ENCODE measurements at regions not wholly inside any gene's neighbourhood (a gene's known extent, or its start where the extent isn't known, plus 50 kb on each side); places are given as distances from the start of the nearest gene placed in this dataset.

GRCh38 chr5:56598941-56599340 lies 216.4 kb upstream of the MAP3K1 start:
- no peak overlapping the region for H3K27ac ChIP-seq (ENCODE audit: low read depth in 1 of 2, low read length in 2 of 2)
- CTCF ChIA-PET: no interaction called here
- H3K9me3 Mint-ChIP-seq: peaks cover 2% of the 10 kb centered on the region
- intact Hi-C loops (cut with DNase I, micrococcal nuclease): no loop called here
- no peak overlapping the region for H3K27ac Mint-ChIP-seq
- peaks cover 65% of the 10 kb centered on the region for H3K4me1 Mint-ChIP-seq (ENCODE audit: low read depth)
- H3K4me3 Mint-ChIP-seq: no peak overlapping the region
- DNase-seq (no peak), ATAC-seq (ENCODE audit: poor library complexity) (no peak)
- POLR2A ChIA-PET: interaction anchor here (0.6 to 2.1 kb wide), 4 partner anchors 10 to 231 kb away, joined by 3 to 7 read pairs (median 3); no protein-coding TSS in a partner anchor
- no peaks in the 10 kb centered on the region for H3K36me3 Mint-ChIP-seq (ENCODE audit: low read depth)
- TF ChIP-seq, protein P1, sequence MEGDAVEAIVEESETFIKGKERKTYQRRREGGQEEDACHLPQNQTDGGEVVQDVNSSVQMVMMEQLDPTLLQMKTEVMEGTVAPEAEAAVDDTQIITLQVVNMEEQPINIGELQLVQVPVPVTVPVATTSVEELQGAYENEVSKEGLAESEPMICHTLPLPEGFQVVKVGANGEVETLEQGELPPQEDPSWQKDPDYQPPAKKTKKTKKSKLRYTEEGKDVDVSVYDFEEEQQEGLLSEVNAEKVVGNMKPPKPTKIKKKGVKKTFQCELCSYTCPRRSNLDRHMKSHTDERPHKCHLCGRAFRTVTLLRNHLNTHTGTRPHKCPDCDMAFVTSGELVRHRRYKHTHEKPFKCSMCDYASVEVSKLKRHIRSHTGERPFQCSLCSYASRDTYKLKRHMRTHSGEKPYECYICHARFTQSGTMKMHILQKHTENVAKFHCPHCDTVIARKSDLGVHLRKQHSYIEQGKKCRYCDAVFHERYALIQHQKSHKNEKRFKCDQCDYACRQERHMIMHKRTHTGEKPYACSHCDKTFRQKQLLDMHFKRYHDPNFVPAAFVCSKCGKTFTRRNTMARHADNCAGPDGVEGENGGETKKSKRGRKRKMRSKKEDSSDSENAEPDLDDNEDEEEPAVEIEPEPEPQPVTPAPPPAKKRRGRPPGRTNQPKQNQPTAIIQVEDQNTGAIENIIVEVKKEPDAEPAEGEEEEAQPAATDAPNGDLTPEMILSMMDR (IDR thresholded peaks at IDR 0.05): no peak
- peaks cover 14% of the 10 kb centered on the region for H3K4me1 ChIP-seq (ENCODE audit: insufficient read depth, low read length)
- H3K27me3 Mint-ChIP-seq: no peaks in the 10 kb centered on the region
- no peak overlapping the region for H3K4me3 ChIP-seq (ENCODE audit: low read length)
- no peaks in the 10 kb centered on the region for H3K36me3 ChIP-seq (ENCODE audit: insufficient read depth, low read length)
- H3K27me3 ChIP-seq (ENCODE audit: control insufficient read depth in 1 of 2, insufficient read depth in 2 of 2, low read length in 2 of 2): no peaks in the 10 kb centered on the region
- no peaks in the 10 kb centered on the region for H3K9me3 ChIP-seq (ENCODE audit: control insufficient read depth in 1 of 2, insufficient read depth in 1 of 2, low read length in 2 of 2)

GRCh38 chr5:56596155-56596554 lies 219.2 kb upstream of the MAP3K1 start:
- Mint-ChIP-seq H3K9me3 (peaks cover 2% of the 10 kb centered on the region), H3K4me3 (no peak overlapping the region), H3K36me3 (ENCODE audit: low read depth) (no peaks in the 10 kb centered on the region), H3K4me1 (ENCODE audit: low read depth) (peaks cover 49% of the 10 kb centered on the region), H3K27me3 (no peaks in the 10 kb centered on the region), H3K27ac (no peak overlapping the region)
- TF ChIP-seq, protein P1 (IDR thresholded peaks at IDR 0.05): no peak
- H3K36me3 ChIP-seq (ENCODE audit: insufficient read depth, low read length): no peaks in the 10 kb centered on the region
- H3K27ac ChIP-seq (ENCODE audit: low read depth in 1 of 2, low read length in 2 of 2): no peak overlapping the region
- ATAC-seq (ENCODE audit: poor library complexity) (no peak), DNase-seq (no peak)
- H3K27me3 ChIP-seq (ENCODE audit: control insufficient read depth in 1 of 2, insufficient read depth in 2 of 2, low read length in 2 of 2): no peaks in the 10 kb centered on the region
- H3K9me3 ChIP-seq (ENCODE audit: control insufficient read depth in 1 of 2, insufficient read depth in 1 of 2, low read length in 2 of 2): no peaks in the 10 kb centered on the region
- no peaks in the 10 kb centered on the region for H3K4me1 ChIP-seq (ENCODE audit: insufficient read depth, low read length)
- ChIA-PET CTCF (interaction anchor here (1.3 kb wide), 1 partner anchor 10 kb away, joined by 3 read pairs; no protein-coding TSS in a partner anchor), POLR2A (interaction anchor here (0.8 to 1.5 kb wide), 4 partner anchors 9 to 1288 kb away, joined by 3 to 6 read pairs (median 3); partner anchors contain the start of genes DHX29 and MTREX)
- intact Hi-C loops (cut with DNase I, micrococcal nuclease): no loop called here
- no peak overlapping the region for H3K4me3 ChIP-seq (ENCODE audit: low read length)

DNA sequence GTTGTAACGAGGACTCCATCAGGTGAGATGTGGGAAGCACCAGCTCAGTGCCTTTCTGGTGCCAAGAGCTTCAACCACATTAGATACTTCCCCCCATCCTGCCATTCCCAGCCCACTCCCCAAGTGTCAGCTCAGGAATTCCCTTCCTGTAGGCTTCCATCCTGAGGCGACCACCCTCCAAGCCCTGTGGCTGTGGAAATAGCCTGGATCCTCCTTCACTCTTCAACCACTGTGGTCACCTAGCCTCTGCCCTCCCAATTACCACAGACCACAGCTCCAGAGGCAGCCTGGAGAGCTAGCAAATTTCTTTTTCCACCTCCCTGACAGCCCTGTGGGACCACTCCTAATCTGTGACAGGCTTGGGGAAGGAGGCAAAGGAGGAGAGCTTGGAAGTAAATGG lies 219.8 kb upstream of the MAP3K1 start:
- intact Hi-C loops (cut with DNase I, micrococcal nuclease): no loop called here
- no peaks in the 10 kb centered on the region for H3K36me3 ChIP-seq (ENCODE audit: insufficient read depth, low read length)
- H3K27ac ChIP-seq (ENCODE audit: low read depth in 1 of 2, low read length in 2 of 2): no peak overlapping the region
- H3K9me3 Mint-ChIP-seq: peaks cover 2% of the 10 kb centered on the region
- H3K4me1 Mint-ChIP-seq (ENCODE audit: low read depth): peaks cover 43% of the 10 kb centered on the region
- no peak overlapping the region for H3K27ac Mint-ChIP-seq
- TF ChIP-seq, protein P1 (IDR thresholded peaks at IDR 0.05): no peak
- DNase-seq (no peak), ATAC-seq (ENCODE audit: poor library complexity) (no peak)
- H3K27me3 Mint-ChIP-seq: no peaks in the 10 kb centered on the region
- POLR2A ChIA-PET: interaction anchor here (0.8 to 1.5 kb wide), 4 partner anchors 10 to 1288 kb away, joined by 3 to 6 read pairs (median 3); partner anchors contain the start of genes DHX29 and MTREX
- no peaks in the 10 kb centered on the region for H3K27me3 ChIP-seq (ENCODE audit: control insufficient read depth in 1 of 2, insufficient read depth in 2 of 2, low read length in 2 of 2)
- H3K4me3 ChIP-seq (ENCODE audit: low read length): no peak overlapping the region
- H3K4me3 Mint-ChIP-seq: no peak overlapping the region
- H3K9me3 ChIP-seq (ENCODE audit: control insufficient read depth in 1 of 2, insufficient read depth in 1 of 2, low read length in 2 of 2): no peaks in the 10 kb centered on the region
- no peaks in the 10 kb centered on the region for H3K4me1 ChIP-seq (ENCODE audit: insufficient read depth, low read length)
- CTCF ChIA-PET: interaction anchor here (1.3 kb wide), 1 partner anchor 11 kb away, joined by 3 read pairs; no protein-coding TSS in a partner anchor
- no peaks in the 10 kb centered on the region for H3K36me3 Mint-ChIP-seq (ENCODE audit: low read depth)

Measured in CD4-positive, alpha-beta T cell (primary cell).